ENCODE measurements at regions not wholly inside any gene's neighbourhood (a gene's known extent, or its start where the extent isn't known, plus 50 kb on each side); places are given as distances from the start of the nearest gene placed in this dataset.

- H3K4me1 ChIP-seq (ENCODE audit: insufficient read depth), result no peaks in the 10 kb centered on the region
- no peak for TF ChIP-seq CTCF (IDR thresholded peaks at IDR 0.05)
- TF ChIP-seq EP300 (IDR thresholded peaks at IDR 0.05), result no peak
- TF ChIP-seq POLR2A (IDR thresholded peaks at IDR 0.05), result no peak
- 88 to 97% (median 90%) methylated on average over 2 of the region's 2 CpGs for WGBS, 3 donors
- no peak overlapping the region for H3K27ac ChIP-seq
- intact Hi-C loops (cut with DNase I), result no loop called here
- no peaks in the 10 kb centered on the region for H3K27me3 ChIP-seq
- no peaks in the 10 kb centered on the region for H3K36me3 ChIP-seq
- DNase-seq, result no peak
- no peak overlapping the region for H3K4me3 ChIP-seq
- no peaks in the 10 kb centered on the region for H3K9me3 ChIP-seq
Observed at GRCh38 chr18:38243291-38243690, 677.7 kb upstream of the CELF4 start.

- TF ChIP-seq CTCF (IDR thresholded peaks at IDR 0.05), result no peak
- H3K27ac ChIP-seq, result no peak overlapping the region
- H3K4me3 ChIP-seq, result no peak overlapping the region
- H3K27me3 ChIP-seq, result no peaks in the 10 kb centered on the region
- DNase-seq, result no peak
- 82 to 93% (median 91%) methylated on average over 2 of the region's 2 CpGs for WGBS, 3 donors
- no peaks in the 10 kb centered on the region for H3K36me3 ChIP-seq
- H3K9me3 ChIP-seq, result no peaks in the 10 kb centered on the region
- H3K4me1 ChIP-seq (ENCODE audit: insufficient read depth), result no peaks in the 10 kb centered on the region
- intact Hi-C loops (cut with DNase I), result no loop called here
Observed at GRCh38 chr18:38241736-38242135, 676.1 kb upstream of the CELF4 start.

GRCh38 chr18:38241216-38241615 is 675.6 kb upstream of the CELF4 start:
- Histone ChIP-seq H3K27me3 (no peaks in the 10 kb centered on the region), H3K36me3 (no peaks in the 10 kb centered on the region), H3K9me3 (no peaks in the 10 kb centered on the region), H3K27ac (no peak overlapping the region), H3K4me3 (no peak overlapping the region), H3K4me1 (ENCODE audit: insufficient read depth) (no peaks in the 10 kb centered on the region)
- 92 to 94% (median 93%) methylated on average over 6 of the region's 6 CpGs for WGBS, 3 donors
- no peak for TF ChIP-seq EP300 (IDR thresholded peaks at IDR 0.05)
- no peak for TF ChIP-seq CTCF (IDR thresholded peaks at IDR 0.05)
- no peak for TF ChIP-seq POLR2A (IDR thresholded peaks at IDR 0.05)
- intact Hi-C loops (cut with DNase I), result no loop called here
- no peak for DNase-seq

- Histone ChIP-seq H3K4me1 (ENCODE audit: insufficient read depth) (no peaks in the 10 kb centered on the region), H3K27ac (no peak overlapping the region), H3K27me3 (no peaks in the 10 kb centered on the region), H3K4me3 (no peak overlapping the region), H3K9me3 (no peaks in the 10 kb centered on the region), H3K36me3 (no peaks in the 10 kb centered on the region)
- 50 to 66% (median 53%) methylated on average over 5 of the region's 5 CpGs for WGBS, 3 donors
- no peak for DNase-seq
- TF ChIP-seq CTCF (IDR thresholded peaks at IDR 0.05), result no peak
- TF ChIP-seq POLR2A (IDR thresholded peaks at IDR 0.05), result no peak
- TF ChIP-seq EP300 (IDR thresholded peaks at IDR 0.05), result no peak
- intact Hi-C loops (cut with DNase I), result no loop called here
Observed at GRCh38 chr18:38239606-38240005, 674.0 kb upstream of the CELF4 start.

- H3K4me1 ChIP-seq (ENCODE audit: insufficient read depth), result no peaks in the 10 kb centered on the region
Observed at GRCh38 chr18:38237796-38238195, 672.2 kb upstream of the CELF4 start.

More at GRCh38 chr18:38237796-38238195, 672.2 kb upstream of the CELF4 start:
- intact Hi-C loops (cut with DNase I), result no loop called here
- Histone ChIP-seq H3K27me3 (no peaks in the 10 kb centered on the region), H3K9me3 (no peaks in the 10 kb centered on the region), H3K4me3 (no peak overlapping the region), H3K36me3 (no peaks in the 10 kb centered on the region), H3K27ac (no peak overlapping the region)
- WGBS, 3 donors, result 80 to 96% (median 88%) methylated on average over 1 of the region's 1 CpG
- TF ChIP-seq POLR2A (IDR thresholded peaks at IDR 0.05) (no peak), EP300 (IDR thresholded peaks at IDR 0.05) (no peak), CTCF (IDR thresholded peaks at IDR 0.05) (no peak)
- DNase-seq, result no peak

Measured in ovary (tissue), 7 donors.